Retinal pigment epithelial cell (primary cell): ENCODE measurements at regions not wholly inside any gene's neighbourhood (a gene's known extent, or its start where the extent isn't known, plus 50 kb on each side); places are given as distances from the start of the nearest gene placed in this dataset.

Source experiments
- DNase-seq: peaks from one replicate; pipeline ENCODE4 v3.0.0-alpha.2; 2010; ENCODE audit warnings: low read depth
- H3K4me3 ChIP-seq: 2 replicates; pipeline ENCODE4 v1.5.1; 2011; ENCODE audit warnings: mild to moderate bottlenecking, low read length, control low read depth, moderate library complexity
- CTCF ChIP-seq: conservative IDR thresholded peaks from 2 replicates; pipeline ENCODE4 v1.5.1; 2011; ENCODE audit warnings: low read depth, low read length, control low read depth, inconsistent platforms

- H3K4me3 ChIP-seq = no peak overlapping the region
- no peak for TF ChIP-seq CTCF
Measured at GRCh38 chr7:69515495-69516212, 82.6 kb upstream of the AUTS2 start.

GRCh38 chr7:69516238-69516820 is 81.9 kb upstream of the AUTS2 start:
- no peak for DNase-seq
- no peak overlapping the region for H3K4me3 ChIP-seq
- no peak for TF ChIP-seq CTCF

More at GRCh38 chr7:69515495-69516212, 82.6 kb upstream of the AUTS2 start:
- DNase-seq = peak; percentile 21

DNA sequence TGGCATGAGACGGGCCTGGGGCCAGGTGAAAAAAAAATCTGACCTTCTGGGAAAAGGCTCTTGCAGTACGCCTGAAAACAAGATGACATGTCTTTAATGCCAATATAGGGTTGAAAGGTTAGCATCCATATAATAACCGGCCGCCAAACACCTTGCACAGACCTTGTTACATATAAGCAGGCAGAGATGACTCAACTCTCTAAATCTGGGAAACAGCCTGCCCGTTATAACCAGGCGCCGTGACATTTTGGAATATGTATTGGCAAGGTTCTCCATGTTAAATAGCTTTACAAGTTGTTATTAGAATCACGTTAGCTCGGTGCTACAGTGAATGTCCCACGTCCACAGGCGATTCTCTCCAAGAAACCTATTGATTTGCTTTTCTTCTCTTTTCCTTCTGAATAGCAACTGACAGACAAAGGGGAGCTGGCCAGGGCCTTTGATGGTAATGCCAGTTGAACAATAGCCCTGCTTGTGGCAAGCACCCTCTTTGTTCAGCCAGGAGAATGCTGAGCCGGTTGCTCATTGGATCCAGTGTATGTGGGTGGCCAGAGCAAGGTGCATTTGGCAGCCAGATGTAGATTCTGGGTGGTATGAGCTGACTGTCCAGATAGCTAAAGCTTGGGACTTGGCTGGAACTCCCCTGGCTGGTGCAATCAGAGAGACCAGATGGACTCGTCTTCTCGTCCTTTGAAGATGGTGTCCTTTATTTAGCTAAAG is 80.1 kb upstream of the AUTS2 start:
- no peak overlapping the region for H3K4me3 ChIP-seq
- no peak for DNase-seq
- no peak for TF ChIP-seq CTCF

DNA sequence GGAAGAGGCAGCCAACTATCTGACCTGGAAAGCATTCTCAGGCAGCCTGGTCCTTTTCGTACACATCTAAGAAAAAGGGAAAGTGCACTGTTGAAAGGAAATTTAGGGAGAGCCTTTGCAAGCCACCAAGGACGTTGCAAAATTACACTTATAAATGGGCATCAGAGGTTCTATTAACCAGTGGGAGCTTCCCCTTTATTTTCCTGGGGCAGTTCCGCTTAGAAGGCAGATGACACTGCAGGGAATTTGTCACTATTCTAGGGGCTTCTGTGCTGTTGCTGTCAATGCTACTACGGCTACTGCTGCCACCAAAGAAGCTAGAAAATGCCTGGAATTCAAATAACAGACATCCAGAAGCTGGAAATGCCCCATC is 79.6 kb upstream of the AUTS2 start:
- no peak for DNase-seq
- H3K4me3 ChIP-seq = no peak overlapping the region
- no peak for TF ChIP-seq CTCF

- DNase-seq = no peak
- no peak overlapping the region for H3K4me3 ChIP-seq
- TF ChIP-seq CTCF = no peak
Measured at GRCh38 chr7:69526570-69526969, 71.7 kb upstream of the AUTS2 start.

DNA sequence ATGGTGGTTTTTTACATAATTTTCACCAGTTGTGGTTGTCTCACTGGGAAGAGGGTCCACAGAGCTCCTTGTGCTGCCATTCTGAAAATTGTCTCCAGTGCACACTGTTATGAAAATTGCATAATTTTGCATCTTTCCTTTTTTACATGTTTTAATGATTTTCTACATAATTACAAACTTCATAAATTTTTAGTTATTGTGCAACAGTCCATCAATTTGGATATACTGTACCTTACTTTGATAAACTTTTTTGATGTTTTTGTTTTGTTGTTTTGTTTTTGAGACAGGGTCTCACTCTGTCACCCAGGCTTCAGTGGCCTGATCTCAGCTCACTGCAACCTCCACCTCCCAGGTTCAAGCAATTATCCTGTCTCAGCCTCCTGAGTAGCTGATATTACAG is 70.6 kb upstream of the AUTS2 start:
- no peak for DNase-seq
- TF ChIP-seq CTCF = no peak

More for the DNA sequence above, 70.6 kb upstream of the AUTS2 start:
- H3K4me3 ChIP-seq = no peak overlapping the region
